GM12873 (cell line): ENCODE measurements at regions not wholly inside any gene's neighbourhood (a gene's known extent, or its start where the extent isn't known, plus 50 kb on each side); places are given as distances from the start of the nearest gene placed in this dataset.

Source experiments
- CTCF ChIP-seq: IDR thresholded peaks from 2 replicates; pipeline ENCODE4 v1.5.1; 2012; ENCODE audit warnings: low read depth, mild to moderate bottlenecking, moderate library complexity, low read length, control low read depth; ENCODE audit not compliant: insufficient read depth; ENCODE audit errors: missing control alignments

- TF ChIP-seq CTCF = no peak
Measured at GRCh38 chr6:22959571-22959970, 390.2 kb downstream of the HDGFL1 start.

- TF ChIP-seq CTCF = no peak
Measured at GRCh38 chr6:22964334-22964733, 395.0 kb downstream of the HDGFL1 start.

GRCh38 chr6:22965889-22966288 lies 396.5 kb downstream of the HDGFL1 start:
- no peak for TF ChIP-seq CTCF

GRCh38 chr6:22966691-22967422 lies 397.5 kb downstream of the HDGFL1 start:
- no peak for TF ChIP-seq CTCF

- no peak for TF ChIP-seq CTCF
Measured at GRCh38 chr6:22970004-22970403, 400.6 kb downstream of the HDGFL1 start.

- no peak for TF ChIP-seq CTCF
Measured at GRCh38 chr6:22972771-22973170, 403.4 kb downstream of the HDGFL1 start.

GRCh38 chr6:22975079-22975478 lies 405.7 kb downstream of the HDGFL1 start:
- no peak for TF ChIP-seq CTCF
